ENCODE measurements at regions not wholly inside any gene's neighbourhood (a gene's known extent, or its start where the extent isn't known, plus 50 kb on each side); places are given as distances from the start of the nearest gene placed in this dataset.
A peak's percentile ranks its signal among the peaks of the same experiment; 100 is the strongest.

GRCh38 chr5:121199216-121199999 is 652.3 kb upstream of the FTMT start:
- no peak for DNase-seq (ENCODE audit: low spot score)

- DNase-seq (ENCODE audit: low spot score): no peak
Measured at GRCh38 chr5:121218086-121218485, 633.6 kb upstream of the FTMT start.

GRCh38 chr5:121221483-121221882 is 630.2 kb upstream of the FTMT start:
- no peak for DNase-seq (ENCODE audit: low spot score)

- DNase-seq (ENCODE audit: low spot score): no peak
Measured at GRCh38 chr5:121226765-121227164, 624.9 kb upstream of the FTMT start.

GRCh38 chr5:121239951-121240350 is 611.7 kb upstream of the FTMT start:
- no peak for DNase-seq (ENCODE audit: low spot score)

GRCh38 chr5:121246971-121247370 is 604.7 kb upstream of the FTMT start:
- no peak for DNase-seq (ENCODE audit: low spot score)

GRCh38 chr5:121251954-121252353 is 599.7 kb upstream of the FTMT start:
- DNase-seq (ENCODE audit: low spot score): no peak

GRCh38 chr5:121257621-121258020 is 594.1 kb upstream of the FTMT start:
- DNase-seq (ENCODE audit: low spot score): no peak

GRCh38 chr5:121263456-121263855 is 588.2 kb upstream of the FTMT start:
- no peak for DNase-seq (ENCODE audit: low spot score)

GRCh38 chr5:121264605-121265004 is 587.1 kb upstream of the FTMT start:
- DNase-seq (ENCODE audit: low spot score): no peak

- no peak for DNase-seq (ENCODE audit: low spot score)
Measured at GRCh38 chr5:121271546-121271945, 580.1 kb upstream of the FTMT start.

- peak; percentile 25 for DNase-seq (ENCODE audit: low spot score)
Measured at GRCh38 chr5:121273833-121274433, 577.7 kb upstream of the FTMT start.

- DNase-seq (ENCODE audit: low spot score): no peak
Measured at GRCh38 chr5:121279801-121280200, 571.9 kb upstream of the FTMT start.

- DNase-seq (ENCODE audit: low spot score): no peak
Measured at GRCh38 chr5:121285801-121286521, 565.7 kb upstream of the FTMT start.

- no peak for DNase-seq (ENCODE audit: low spot score)
Measured at GRCh38 chr5:121288781-121289180, 562.9 kb upstream of the FTMT start.

- no peak for DNase-seq (ENCODE audit: low spot score)
Measured at GRCh38 chr5:121292664-121293063, 559.0 kb upstream of the FTMT start.

- DNase-seq (ENCODE audit: low spot score): no peak
Measured at GRCh38 chr5:121296356-121296755, 555.3 kb upstream of the FTMT start.

- DNase-seq (ENCODE audit: low spot score): no peak
Measured at GRCh38 chr5:121299153-121299552, 552.5 kb upstream of the FTMT start.

GRCh38 chr5:121304838-121305237 is 546.8 kb upstream of the FTMT start:
- DNase-seq (ENCODE audit: low spot score): no peak

- no peak for DNase-seq (ENCODE audit: low spot score)
Measured at GRCh38 chr5:121313886-121314285, 537.8 kb upstream of the FTMT start.

GRCh38 chr5:121315786-121316185 is 535.9 kb upstream of the FTMT start:
- no peak for DNase-seq (ENCODE audit: low spot score)

GRCh38 chr5:121319292-121319691 is 532.4 kb upstream of the FTMT start:
- DNase-seq (ENCODE audit: low spot score): no peak

GRCh38 chr5:121325930-121326329 is 525.8 kb upstream of the FTMT start:
- DNase-seq (ENCODE audit: low spot score): no peak
